GM18858 (cell line): ENCODE measurements at regions not wholly inside any gene's neighbourhood (a gene's known extent, or its start where the extent isn't known, plus 50 kb on each side); places are given as distances from the start of the nearest gene placed in this dataset.

Experiments
- ATAC-seq: cut with Tn5 transposase; IDR thresholded peaks from one replicate; pipeline ENCODE4 v1.9.1; 2021; ENCODE audit not compliant: unreplicated experiment

DNA sequence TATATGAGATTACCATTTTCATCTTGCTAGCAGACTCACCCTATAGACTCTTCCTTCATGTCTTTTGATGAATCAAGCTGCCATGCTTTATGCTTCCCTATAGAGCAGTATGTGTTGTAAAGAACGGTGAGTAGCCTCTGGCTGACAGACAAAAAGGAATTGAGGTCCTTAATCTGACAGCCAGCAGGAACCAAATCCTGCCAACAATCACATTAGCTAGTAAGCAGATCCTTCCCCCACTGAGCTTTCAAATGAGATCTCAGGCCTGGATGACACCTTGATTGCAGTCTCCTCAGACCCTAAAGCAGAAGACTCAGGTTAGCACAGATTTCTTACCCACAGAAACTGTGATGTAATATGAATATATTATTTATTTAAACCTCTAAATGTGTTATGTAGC lies 577.0 kb downstream of the CDH11 start:
- no peak for ATAC-seq

DNA sequence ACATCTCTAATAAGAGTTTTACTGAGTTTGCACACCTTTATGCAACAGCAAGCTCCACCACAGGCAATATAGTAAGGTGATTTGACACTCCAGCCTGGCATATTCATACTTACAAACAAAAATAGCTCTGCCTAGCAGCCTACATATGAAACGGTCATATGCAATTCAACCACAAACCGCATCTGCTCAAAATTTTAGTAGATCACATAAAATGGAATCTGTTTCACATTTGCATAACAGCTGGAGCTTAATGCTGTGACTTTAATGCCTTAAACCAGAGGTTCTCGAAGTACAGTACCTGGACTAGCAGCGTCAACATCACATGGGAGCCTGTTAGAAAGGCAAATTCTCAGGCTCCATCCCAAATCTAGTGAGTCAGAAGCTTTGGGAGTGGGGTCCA lies 578.4 kb downstream of the CDH11 start:
- no peak for ATAC-seq

- ATAC-seq: no peak
Observed at GRCh38 chr16:64543031-64543430, 578.8 kb downstream of the CDH11 start.

- no peak for ATAC-seq
Observed at GRCh38 chr16:64542152-64542551, 579.7 kb downstream of the CDH11 start.

- no peak for ATAC-seq
Observed at GRCh38 chr16:64541621-64542020, 580.2 kb downstream of the CDH11 start.

DNA sequence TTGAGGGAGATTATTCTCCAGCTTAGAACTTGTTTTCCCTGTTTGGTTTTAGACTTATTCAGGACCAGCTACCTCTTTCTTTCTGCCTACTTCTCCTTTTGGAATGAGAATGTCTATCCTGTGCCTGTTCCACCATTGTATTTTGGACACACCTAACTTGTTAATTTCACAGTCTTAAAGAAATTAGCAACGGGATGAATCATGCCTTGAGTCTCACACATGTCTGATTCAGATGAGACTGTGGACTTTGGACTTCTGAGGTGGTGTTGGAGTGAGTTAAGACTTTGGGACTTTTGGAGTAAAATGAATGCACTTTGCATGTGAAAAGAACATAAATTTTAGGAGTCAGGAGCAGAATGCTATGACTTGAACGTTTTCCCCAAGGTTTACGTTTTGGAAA lies 581.4 kb downstream of the CDH11 start:
- no peak for ATAC-seq

DNA sequence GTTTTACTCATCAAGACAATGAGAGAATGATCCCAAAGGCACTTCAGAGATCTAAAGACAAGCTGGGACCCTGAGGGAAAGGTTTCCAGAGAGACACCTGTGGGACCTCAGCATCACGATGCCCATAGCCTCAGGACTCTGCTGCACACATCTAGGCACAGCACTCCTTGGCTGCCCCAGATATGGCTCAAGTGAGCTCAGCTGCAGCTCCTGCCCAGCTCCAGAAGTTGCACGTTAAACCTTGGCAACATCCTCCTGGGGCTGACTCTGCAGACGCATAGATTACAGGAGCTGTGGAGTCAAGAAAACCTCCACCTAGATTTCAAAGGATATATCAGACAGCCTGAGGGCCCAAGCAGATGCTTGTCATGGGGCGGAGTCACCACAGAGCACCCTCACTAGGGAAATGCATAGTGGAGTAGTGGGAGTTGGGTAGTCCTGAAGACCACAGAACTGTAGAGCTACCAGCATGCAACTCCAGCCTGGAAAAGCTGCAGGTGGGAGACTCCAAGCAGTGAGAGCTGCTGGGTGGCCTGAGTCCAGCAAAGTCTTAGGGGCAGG lies 582.0 kb downstream of the CDH11 start:
- no peak for ATAC-seq

DNA sequence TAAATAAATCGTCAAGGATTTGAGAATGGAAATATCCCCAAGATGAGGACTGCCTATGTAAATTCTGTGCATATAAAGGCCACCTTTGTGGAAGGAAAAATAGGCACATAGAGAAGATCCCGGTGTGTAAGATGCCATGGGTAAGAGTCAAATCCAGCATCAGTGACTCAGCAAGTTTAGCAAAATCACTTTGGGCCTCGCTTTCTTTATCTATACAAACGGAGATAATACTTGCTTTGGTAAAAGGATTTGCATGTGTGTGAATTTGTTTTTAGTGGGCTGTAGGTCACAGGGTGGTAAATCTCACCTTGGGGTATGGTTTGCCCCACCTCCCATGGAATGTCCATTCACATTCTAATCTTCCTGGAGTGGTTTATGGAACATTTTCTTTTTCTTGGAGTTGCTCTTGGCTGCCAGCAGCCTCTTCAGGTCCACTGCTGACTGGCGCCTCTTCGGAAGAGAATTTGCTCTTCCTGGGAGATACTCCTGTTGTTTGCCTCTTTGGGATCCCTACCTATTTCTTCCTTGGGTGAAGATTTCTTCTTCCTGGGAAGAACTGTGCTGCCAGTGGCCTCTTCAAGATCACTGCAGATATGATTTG lies 587.6 kb downstream of the CDH11 start:
- no peak for ATAC-seq

DNA sequence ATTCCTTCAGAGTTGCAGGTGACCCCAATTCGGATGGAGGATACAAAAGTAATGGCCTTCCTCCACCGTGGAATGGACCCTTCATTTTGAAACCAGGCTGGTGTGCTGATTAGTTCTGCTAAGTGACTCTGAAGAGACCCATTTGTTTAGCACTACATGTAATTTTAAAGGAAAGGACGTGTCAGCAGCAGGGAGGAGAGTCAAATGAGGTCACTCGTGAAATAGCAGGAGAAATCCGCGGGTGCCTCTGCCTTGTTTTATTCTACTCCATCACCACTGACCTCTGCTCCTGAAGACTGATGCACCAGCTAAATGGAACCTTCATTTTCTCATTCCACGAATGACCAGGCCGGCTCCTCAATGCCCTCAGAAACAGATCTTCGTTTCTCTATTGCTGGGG lies 589.2 kb downstream of the CDH11 start:
- ATAC-seq: no peak

DNA sequence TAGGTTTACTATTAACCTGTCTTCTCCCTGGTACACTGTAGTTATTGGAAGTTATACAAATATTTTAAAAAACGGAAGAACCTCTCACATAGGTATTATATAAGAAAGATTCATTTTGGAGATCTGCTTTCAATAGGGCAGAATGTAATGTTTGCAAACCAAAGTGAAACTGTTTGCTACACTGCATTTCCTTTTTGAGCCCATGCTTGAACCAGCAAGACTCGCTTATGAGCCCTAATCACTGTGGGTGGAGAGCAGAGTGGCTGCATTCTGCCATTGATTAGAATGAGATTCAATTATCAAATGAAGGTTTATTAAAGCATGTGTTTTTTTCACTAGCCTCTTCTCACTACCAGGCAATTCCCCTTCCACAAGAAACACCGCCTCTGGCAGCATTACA lies 589.7 kb downstream of the CDH11 start:
- ATAC-seq: no peak

- no peak for ATAC-seq
Observed at GRCh38 chr16:64531401-64531800, 590.5 kb downstream of the CDH11 start.

- ATAC-seq: no peak
Observed at GRCh38 chr16:64522548-64522947, 599.3 kb downstream of the CDH11 start.

- ATAC-seq: no peak
Observed at GRCh38 chr16:64513871-64514270, 608.0 kb downstream of the CDH11 start.

- no peak for ATAC-seq
Observed at GRCh38 chr16:64507240-64508024, 614.4 kb downstream of the CDH11 start.

GRCh38 chr16:64499211-64499610 lies 622.7 kb downstream of the CDH11 start:
- ATAC-seq: no peak

DNA sequence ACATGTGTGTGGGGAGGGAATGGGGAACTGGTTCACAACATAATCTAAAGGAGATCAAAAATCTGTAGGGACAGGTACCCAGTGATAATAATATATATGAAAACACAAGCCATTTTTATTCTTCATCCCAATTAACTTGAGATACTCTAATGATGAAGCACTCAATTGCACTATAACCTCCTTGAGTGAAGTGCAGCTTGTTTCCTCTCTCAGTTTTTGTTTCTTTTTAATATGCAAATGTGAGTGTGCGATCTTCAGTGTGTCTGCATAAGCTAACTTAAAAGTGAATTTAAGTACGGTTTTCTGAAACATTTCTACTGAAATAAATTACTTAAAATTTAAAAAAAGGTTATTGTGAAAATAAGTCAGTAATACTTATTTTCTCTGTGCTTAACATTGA lies 623.5 kb downstream of the CDH11 start:
- ATAC-seq: no peak

DNA sequence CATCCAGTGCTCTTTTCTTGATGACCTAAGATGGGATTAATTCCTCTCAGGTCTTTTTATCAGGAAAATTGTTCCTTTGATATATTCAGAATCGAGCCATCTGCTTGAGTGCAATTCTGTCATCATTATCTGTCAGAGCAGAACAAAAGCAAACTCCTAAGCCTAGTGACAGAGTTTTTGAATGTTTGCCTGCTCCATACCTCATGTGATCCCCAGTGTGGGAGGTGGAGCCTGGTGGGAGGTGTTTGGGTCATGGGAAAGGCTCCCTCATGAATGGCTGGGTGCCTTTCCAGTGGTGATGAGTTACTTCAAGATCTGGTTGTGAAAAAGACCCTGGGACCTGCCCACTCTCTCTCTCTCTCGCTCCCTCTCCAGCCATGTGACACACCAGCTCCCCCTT lies 628.2 kb downstream of the CDH11 start:
- ATAC-seq: no peak

GRCh38 chr16:64489449-64489848 lies 632.4 kb downstream of the CDH11 start:
- ATAC-seq: no peak

- no peak for ATAC-seq
Observed at GRCh38 chr16:64486561-64486960, 635.3 kb downstream of the CDH11 start.

DNA sequence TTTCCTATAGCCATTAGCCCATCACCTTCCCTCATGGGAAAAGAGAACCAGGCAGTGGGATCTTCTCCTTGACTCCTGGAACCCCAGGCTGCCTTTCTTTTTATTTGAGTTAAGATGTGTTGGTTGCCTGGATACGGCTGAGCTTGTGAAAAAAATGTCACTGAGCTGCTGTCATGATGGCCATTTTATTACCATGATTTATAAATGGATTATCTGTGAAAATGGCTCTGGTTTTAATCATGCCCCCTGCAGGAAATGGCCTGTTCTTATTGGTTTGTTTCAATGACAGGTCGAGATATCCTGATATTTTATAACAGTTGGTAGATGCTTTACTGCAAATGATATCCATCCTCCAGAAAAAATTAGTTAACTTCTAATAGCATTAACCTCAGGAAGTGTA lies 640.4 kb downstream of the CDH11 start:
- ATAC-seq: no peak

DNA sequence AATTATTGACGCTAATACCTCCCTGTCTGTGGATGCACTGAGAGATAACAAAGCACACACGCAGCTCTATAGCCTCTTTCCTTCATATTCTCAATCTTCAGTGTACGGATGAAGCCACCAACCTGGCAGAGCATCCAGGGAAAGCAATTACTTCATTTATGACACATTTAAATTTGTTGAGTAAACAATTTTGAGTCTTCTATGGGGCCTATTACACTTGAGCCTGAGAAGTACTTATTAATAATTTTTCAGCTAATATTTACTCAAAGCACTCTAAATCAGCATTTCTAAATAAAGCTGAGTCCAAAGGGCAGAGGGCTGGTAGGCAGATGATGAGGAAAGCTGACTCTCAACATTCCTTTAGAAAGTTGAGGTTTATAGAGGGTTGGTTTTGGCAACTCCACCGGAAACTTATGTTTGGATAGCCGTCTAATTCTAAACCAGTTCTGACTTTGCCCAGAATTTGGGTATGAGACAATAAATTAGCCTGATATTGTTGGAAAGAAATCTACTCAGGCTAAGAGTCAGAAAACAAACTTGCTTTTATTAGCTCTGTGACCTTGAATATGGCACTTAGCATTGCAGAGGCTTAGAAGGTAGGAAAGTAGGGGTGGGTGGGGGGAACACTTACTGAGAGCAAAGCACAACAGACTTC lies 643.5 kb downstream of the CDH11 start:
- ATAC-seq: no peak
